ENCODE measurements at regions not wholly inside any gene's neighbourhood (a gene's known extent, or its start where the extent isn't known, plus 50 kb on each side); places are given as distances from the start of the nearest gene placed in this dataset.
A peak's percentile ranks its signal among the peaks of the same experiment; 100 is the strongest.

DNA sequence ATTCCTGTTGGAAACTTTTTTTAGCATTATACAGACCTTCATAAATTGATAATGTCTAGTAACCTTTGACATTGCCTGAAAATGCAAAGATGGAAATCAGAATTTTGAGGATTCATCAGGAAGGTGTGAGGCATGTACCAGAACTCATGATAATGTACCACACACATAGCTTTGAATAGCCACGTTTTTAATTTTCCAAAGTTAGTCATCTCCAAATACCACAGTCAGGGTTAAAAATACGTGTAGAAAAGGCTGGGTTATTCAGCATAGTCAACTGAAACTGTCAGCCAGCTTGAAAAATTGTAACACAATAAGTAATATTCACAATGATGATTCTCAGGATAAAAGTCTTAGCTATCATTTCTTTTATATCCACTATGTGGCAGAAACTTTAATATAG lies 102.0 kb upstream of the THRB start:
- no peak for DNase-seq

DNA sequence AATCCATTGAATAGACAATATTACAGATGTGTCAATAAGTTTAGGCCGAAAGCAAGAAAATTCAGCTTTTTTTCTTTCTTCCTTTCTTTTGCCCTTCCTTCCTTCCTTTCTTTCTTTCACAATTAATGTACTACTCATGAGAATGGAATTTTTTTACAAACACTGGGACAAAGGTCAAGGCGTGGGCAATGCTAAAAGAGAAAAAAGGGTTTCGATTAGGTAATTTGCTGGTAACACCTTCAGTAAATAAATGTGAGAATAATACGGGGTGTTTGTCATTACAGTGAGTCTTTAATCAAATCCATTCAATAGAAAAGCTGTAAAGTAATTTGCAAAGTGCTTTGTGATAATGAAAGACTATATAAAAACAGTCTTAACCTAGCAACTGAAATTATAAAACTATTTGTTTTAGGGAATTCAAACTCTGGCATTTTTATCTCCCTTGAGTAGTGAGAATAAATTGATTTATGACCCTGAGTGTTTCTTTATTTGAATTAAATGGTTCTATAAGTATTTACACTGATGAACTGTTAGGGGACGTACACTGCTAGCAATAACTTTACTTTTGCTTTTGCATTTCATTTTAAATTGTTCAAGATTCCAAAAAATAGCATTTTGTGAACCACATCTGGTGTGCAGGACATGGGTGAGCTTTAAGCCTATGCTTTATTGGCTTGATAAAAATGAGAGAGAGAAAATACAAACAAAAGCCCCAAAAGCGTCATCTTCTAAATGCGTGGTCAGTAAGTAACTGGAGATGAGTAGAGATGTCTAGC lies 104.2 kb upstream of the THRB start:
- no peak for DNase-seq

DNA sequence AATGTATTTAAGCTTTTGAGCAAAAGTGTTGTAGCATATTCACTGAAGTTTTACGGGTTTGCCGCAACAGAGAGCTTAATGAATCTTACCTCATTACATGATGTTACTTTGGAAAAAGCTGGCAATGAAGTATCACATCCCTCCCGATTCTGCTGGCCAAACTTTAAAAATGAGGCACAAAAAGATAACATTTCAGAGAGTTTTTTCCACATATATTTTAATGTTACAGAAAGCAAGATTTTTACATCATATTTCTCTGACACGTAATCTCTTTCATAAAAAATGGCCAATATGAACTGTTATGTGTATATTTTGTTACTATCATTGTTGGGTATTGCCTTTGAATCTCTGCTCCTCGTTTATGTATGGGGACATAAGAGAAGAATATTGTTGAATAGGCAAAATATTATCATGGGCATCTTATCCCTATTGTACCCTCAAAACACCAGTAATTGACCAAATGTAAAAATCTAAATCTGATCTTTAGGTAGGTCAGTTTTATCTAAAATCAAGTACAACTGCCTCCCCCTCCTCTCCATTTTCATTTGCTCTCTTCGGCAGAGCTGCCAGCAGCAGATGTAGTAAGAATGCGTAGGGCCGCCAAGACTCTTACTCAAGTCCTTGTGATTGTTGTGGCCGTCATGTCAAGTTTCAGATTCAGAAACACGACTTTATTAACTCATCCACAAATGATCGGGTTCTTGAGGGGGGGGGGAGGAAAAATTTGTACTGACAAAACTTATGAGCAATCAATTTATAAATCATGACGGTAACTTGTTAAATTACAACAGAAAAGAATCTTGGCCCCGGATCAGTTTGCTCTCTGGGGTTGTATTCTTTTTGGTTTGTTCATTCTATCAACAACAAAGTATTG lies 106.7 kb upstream of the THRB start:
- no peak for DNase-seq

DNA sequence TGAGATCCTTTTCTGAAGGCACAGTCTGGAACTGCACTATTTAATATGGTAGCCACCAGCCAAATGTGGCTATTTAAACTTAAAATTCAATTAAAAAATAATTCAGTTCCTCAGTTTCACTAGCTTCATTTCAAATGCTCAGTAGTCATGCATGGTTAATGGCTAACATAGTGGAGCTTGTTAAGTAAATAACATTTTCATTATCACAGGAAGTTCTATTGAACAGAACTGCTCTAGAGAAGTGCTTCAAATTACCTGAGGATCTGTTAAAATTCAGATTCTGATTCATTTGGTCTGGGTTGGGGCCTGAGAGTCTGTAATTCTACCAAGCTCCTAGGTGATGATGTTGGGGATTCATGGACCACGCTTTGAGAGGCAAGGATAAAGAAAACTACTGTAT lies 109.6 kb upstream of the THRB start:
- DNase-seq = no peak

DNA sequence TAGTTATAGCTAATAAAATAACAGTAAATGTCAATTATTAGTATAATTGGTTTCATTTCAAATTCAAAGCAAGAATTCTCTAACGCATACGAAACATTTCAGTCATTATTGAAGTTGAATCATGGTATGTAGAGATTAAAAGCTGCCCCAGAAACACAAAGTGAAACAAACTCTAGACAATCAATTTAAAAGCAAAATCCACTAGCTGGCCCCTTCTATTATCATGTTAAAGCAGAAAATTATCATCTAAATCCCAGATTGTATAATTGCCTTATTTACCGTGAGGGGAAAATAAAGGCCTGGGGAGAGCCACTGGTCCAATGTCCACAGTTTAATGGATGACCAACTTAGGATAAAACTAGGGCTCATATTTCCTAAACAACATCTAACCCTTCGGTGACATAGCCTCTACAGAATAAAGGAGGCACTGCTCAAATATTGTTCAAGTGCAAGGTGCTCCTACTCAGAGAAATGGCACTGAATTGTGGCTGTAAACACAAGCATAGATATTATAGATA lies 110.9 kb upstream of the THRB start:
- DNase-seq = no peak

DNA sequence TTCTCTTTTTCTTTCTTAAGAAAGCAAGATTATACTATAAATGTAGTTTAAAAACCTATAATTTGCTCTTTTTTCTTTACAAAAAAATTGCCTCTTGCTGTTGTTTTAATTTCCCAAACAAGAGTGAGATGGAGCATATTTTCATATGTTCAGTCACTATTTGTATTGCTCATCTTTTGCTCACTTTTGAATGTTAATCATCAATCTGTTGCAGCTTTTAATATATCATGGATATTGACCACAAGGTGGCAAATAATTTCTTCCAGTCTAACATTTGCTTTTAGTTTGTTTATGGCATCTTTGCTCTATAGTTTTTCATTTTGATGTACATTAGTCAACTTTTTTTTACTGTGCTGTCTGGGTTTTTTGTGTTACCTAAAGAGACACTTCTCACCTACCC lies 112.6 kb upstream of the THRB start:
- DNase-seq = no peak

DNA sequence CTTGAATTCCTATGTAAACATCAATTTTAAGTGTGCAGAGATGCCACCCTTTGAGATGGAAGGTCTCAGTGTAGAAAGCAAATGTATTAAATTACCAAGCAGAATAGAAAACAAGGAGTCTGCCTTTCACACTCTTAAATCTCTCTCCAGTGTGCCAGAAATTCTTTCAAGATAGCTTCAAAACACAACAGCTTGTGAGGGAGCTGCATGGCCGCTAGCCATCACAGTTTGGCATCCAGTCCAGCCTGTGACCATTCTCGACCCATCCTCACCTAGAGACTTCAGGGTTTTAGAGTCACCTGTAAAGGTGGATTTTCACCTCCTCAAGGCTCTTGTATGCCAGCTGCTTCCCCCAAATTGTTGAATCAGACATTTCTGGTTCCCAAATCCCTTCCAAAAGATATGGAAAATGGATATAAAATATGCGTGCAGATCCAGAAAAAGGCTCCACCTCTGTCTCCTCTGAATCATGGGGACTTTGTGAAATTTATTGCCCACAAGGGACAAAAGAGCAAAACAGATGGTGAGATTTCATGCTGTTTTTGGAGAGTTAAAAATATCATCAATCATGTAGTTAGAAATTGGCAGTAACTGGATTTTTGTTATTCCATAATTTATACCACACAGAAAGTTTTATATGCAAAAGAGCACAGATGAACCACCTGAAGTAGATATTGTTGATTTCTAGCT lies 114.2 kb upstream of the THRB start:
- DNase-seq = no peak

DNA sequence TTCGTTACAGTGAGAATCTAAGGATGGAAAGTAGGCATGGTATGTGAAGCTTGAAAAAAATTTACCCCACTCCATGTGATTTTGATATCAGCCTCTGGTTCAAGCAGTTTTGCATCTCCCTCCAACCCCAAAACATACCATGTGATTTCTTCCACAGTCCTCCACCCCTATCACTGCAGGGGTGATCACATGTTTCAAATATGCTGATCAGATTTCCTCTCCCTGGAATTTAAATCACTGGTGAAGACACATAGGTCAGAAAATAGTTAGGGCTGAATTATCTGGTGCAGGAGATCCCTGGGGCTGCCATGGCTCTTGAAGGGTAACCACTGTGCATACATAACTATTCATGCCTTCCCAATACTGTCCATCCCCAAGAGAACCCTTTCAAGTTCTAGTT lies 119.7 kb upstream of the THRB start:
- DNase-seq = no peak

DNA sequence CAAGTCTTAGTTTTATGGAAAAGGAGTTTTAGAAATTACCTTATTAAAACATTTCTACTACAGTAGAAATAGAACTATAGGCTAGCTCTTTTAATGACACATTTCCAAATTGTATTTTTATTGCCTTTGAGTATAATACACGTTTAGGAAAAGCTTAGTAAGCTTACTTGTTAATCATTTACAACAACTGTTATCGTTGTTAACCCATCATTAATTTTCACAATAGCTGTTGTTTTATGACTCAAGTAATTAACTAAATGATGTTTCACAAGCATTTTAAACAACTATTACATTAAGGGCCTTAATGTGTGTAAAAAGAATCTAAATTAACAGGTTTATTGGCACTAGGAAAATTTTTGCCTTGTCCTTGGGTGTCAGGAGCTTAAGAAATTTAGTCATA lies 120.5 kb upstream of the THRB start:
- no peak for DNase-seq

DNA sequence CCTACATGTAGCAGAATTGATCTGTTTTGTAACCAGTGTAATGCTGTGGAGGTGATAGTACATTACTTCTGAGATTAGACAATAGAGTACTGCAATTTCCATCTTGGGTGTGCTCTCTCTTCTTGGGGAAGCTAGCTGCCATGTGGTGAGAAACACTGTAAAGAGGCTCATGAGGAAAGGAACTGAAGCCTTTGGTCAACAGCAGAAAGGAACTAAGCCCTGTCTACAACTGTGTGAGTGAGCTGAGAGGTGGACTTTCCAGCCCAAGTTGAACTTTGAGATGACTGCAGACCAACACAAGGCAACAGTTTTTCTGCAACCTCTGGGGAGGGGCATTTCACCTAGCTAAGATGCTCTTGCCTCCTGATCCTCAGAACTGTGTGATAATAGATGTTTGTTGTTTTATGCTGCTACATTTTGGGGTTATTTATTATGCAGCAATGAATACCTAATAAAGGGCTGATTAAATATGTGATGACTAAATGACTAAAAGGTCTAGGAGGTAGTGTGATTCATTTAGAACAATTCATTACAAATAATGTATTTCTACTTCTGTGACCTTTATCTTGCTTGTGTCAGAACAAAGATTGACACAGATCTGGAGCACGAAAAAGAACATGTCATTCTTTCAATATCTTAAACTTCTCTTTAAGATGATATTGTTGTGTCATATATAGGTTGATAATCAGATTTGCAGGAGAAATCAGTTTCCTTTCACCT lies 121.6 kb upstream of the THRB start:
- no peak for DNase-seq

DNA sequence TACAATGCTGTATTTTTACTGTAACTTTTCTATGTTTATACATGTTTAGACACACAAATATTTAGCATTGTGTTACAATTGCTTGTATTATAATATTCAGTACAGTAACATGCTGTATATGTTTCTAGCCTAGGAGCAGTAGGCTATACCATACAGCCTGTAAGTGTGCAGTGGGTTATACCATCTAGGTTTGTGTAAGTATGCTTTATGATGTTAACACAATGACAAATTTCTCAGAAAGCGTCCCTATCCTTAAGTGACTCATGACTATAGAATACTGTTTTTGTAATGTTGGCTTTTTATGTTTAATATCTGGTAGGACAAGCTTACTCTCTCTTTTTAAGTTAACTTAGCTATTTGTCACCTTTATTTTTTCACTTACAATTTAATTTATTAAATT lies 127.5 kb upstream of the THRB start:
- DNase-seq = no peak

DNA sequence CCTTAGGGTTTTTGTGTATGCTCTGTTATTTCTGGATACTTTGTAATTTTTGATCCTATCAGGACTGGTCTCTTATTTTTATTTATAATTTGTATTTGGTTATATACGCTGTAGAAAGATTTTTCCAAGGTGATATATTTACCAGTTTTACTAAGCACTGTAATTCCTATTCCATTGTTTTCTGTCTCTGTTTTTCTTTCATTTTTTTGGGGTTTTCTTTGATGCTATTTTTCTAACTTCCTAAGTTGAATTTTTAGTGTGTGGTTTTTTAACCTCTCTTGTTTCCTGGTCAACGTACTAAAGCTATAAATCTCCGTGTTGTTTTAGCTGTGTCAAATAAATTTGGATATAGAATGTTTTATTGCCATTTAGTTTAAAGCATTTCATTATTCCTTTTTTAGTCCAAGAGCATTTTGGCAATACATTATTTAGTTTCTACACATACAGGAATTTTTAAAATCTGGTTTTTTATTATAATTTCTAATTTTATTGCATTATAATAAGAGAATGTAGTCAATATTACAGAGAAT lies 128.1 kb upstream of the THRB start:
- no peak for DNase-seq

DNA sequence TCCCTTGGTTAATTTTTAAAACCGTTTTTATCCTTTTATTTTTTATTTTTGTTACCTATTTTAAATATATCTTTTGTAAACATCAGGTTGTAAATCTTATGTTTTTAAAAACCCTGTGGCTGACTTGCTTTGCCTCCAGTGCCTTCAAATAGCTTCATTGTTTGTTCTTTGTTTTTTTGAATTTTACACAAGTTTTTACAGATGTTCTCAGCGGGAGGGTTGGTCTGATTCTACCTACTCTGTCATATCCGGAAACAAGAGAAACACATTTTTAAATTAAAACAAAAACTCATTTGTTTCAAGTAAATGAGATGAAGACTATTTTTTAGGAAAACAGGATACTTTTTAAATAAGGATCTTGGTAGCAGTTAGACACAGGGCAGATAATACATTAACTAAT lies 129.0 kb upstream of the THRB start:
- DNase-seq = no peak

DNA sequence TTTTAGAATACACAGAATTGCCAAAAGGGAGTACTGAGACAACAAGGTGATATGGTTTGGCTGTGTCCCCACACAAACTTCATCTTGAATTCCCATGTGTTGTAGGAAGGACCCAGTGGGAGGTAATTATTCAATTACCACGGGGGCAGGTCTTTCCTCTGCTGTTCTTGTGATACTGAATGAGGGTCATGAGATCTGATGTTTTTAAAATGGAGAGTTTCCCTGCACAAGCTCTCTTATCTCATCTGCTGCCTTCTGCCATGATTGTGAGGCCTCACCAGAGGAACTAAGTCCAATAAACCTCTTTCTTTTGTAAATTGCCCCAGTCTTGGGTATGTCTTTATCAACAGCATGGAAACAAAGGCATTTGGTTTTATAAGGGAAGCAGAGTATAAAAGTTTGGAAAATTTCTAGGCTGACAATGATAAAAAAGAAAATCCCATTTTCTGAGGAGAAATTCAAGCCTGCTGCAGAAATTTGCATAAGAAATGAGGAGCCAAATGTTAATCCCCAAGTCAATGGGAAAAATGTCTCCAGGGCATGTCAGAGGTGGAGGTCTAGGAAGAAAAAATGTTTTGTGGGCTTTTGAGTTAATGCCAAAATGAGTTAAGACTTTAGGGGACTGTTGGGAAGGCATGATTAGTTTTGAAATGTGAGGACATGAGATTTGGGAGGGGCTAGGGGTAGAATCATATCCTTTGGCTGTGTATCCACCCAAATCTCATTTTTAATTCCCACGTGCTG lies 130.5 kb upstream of the THRB start:
- DNase-seq = no peak

DNA sequence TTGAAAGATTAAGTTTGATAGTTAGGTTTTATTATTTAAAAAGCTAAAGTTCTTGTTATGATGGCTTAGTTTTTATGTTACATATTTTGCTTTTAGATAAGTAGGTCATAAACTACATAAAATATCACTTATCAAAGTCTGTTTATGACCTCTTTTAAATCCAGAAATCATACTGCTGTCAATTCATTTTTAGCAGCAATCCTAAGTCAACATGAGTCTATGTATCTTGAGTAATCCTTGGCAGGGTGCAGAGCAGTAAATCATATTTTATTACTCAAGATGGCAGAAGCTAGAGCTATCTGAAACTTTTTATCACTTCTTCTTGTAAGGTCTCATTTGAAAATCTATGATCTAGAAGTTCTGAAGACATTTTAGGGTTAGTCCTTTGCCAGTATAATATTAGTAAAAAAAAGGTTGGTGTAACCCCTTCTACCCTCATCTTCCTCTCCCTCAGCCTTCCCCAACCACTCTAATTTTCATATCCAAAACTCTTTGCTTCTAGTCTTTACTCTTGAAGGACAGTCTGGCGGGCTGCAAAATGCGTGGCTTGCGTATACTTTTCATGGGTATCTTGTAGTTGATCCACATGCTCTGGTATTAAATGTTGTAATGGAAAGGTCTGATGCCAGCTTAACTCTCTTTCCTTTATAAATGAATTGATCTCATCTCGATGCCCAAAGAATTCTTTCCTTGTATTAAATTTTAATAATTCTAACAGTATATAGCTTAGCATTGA lies 134.0 kb upstream of the THRB start:
- no peak for DNase-seq

DNA sequence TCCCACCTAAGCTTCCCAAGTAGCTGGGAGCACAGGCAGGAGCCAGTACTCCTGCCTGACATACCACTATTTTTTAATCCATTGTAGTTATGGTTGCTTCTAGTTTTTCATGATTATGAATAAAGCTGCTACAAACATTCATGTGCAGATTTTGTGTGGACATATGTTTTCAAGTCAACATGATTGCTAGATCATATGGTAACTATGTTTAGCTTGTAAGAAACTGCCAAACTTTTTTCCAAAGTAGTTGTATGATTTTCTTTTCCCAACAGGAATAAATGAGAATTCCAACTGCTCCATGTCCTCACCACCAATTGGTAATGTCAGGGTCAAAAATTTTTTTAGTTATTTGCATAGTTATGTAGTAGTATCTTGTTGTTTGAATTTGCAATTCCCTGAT lies 136.8 kb upstream of the THRB start:
- no peak for DNase-seq

DNA sequence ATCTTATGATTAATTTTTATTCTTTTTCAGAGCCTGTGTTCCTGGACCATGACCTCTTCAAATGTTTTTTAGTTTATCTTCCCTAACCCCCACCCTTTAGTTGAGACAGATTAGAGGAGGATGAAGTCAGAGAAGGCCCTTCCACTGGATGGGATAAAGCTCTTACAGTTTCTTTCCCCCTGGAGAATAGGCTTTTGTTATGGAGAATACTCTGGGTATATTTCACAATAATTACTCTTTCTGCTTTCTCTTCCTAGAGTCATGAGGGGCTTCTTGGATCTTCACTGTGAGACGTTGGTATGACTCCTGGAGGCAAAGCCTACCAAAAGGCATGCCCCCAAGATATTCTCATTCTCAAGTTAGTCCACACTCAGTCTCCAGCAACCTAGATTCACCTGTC lies 144.4 kb upstream of the THRB start:
- DNase-seq = no peak

DNA sequence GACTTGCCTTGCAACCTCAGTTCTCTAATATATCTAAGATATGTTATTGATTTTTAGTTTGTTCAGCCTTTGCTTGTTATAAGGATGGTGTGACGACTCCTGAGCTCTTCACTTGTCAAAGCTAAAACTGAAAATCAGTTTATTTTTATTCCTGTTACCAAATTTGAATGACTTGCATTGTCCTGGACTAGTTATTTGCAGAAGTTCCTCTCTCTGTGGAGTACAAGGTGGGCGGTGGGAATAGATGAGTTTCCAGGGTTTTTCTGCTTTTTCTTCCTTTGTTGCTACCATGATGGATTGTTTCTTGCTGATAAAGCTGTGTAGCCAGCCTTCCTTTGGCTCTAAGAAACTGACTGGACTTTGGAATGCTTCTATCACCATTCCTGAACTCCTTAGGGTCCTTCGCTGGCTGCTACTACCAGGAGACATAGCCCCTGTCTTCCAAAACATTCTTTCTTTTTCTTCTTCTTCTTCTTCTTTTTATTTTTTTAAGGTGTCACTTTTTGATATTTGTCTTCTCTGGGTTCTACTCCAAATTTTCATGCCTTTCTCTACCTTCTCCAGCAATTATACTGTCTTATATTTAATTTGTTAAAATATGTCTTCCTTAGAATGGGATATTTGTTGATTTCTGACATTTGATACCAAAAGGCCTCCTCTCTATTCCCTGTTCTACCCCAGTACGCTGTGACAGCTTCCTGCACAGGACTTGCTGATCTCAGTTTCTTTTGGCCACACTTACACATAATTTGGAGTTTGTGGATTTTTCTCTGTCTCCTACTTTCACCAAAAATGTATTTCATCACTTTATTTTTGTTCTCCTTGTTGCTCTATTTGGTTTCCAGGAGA lies 145.1 kb upstream of the THRB start:
- DNase-seq = no peak

DNA sequence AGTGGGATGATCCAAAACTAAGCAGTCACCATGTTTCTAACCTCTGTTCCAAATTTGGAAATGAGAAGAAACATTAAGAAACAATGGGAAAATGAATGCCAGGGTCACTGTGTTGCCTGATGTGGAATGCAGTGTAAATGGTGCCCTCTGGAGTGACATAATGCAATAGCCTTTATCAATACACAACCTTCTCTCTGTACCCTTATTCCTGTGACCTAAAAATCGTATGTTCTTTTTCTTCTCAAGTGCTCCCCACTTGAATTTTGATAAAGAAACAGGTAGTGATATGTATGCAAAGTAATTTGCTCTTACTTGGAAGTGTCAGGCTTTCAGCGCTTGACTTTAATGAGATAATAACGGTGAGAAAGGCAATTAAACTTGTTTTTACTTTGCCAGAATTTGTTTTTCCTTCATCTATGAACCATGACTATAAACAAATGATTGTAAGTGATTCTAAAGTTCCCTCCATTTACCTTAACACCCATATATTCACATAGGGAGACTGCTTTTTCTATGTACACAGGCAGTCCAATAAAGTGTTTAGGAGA lies 145.8 kb upstream of the THRB start:
- peak; percentile 52 for DNase-seq

DNA sequence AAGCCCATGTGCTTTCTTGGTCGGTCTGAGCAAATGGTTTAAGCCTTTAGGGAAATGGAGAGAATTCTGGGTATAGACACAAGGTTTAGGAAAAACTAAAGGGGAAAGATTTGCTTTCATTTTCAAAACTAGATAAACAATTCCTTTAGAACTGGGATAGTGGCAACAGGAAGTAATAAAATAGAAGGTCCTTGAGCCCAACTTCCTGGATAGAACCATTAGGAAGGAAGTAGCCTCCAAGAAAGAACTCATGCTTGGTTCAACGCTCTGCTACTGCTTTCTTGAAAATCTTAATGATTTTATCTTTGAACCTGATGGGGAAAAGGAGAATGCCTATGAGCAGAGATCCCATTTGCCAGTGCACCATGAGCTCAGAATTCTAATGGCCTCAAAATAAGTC lies 147.0 kb upstream of the THRB start:
- DNase-seq = no peak

Data from NCI-H774 (cell line).